ENCODE measurements at regions not wholly inside any gene's neighbourhood (a gene's known extent, or its start where the extent isn't known, plus 50 kb on each side); places are given as distances from the start of the nearest gene placed in this dataset.

- H3K9me3 ChIP-seq (ENCODE audit: control insufficient read depth in 4 of 4, insufficient read depth in 3 of 4, low read length in 3 of 4): no peaks in the 10 kb centered on the region
- ATAC-seq (ENCODE audit: insufficient read depth, low FRiP score) (no peak), DNase-seq (no peak)
- no peaks in the 10 kb centered on the region for H3K36me3 ChIP-seq (ENCODE audit: control insufficient read depth in 4 of 4, insufficient read depth in 4 of 4, low read length in 4 of 4)
- H3K27me3 ChIP-seq (ENCODE audit: control insufficient read depth in 3 of 3, insufficient read depth in 3 of 3, low read length in 2 of 3): no peaks in the 10 kb centered on the region
- H3K27ac ChIP-seq (ENCODE audit: low read depth in 1 of 2, low read length in 1 of 2): no peak overlapping the region
- peaks cover 0 to 7% (median 0%) of the 10 kb centered on the region in 5 donors for H3K4me1 ChIP-seq (ENCODE audit: control insufficient read depth in 5 of 5, insufficient read depth in 5 of 5, low read length in 5 of 5)
- no peak overlapping the region for H3K9ac ChIP-seq (ENCODE audit: insufficient read depth in 1 of 2, low read length in 2 of 2)
- WGBS, 2 donors: 73 to 79% methylated on average over 1 of the region's 1 CpG
- TF ChIP-seq, protein P1, sequence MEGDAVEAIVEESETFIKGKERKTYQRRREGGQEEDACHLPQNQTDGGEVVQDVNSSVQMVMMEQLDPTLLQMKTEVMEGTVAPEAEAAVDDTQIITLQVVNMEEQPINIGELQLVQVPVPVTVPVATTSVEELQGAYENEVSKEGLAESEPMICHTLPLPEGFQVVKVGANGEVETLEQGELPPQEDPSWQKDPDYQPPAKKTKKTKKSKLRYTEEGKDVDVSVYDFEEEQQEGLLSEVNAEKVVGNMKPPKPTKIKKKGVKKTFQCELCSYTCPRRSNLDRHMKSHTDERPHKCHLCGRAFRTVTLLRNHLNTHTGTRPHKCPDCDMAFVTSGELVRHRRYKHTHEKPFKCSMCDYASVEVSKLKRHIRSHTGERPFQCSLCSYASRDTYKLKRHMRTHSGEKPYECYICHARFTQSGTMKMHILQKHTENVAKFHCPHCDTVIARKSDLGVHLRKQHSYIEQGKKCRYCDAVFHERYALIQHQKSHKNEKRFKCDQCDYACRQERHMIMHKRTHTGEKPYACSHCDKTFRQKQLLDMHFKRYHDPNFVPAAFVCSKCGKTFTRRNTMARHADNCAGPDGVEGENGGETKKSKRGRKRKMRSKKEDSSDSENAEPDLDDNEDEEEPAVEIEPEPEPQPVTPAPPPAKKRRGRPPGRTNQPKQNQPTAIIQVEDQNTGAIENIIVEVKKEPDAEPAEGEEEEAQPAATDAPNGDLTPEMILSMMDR (IDR thresholded peaks at IDR 0.05; ENCODE audit: control extremely low read depth, extremely low read depth): no peak
- no peak overlapping the region for H3K4me3 ChIP-seq
These were observed 633.5 kb upstream of the ANKRD30A start for GRCh38 chr10:36491926-36492325.

- peaks cover 0 to 7% (median 0%) of the 10 kb centered on the region in 5 donors for H3K4me1 ChIP-seq (ENCODE audit: control insufficient read depth in 5 of 5, insufficient read depth in 5 of 5, low read length in 5 of 5)
- peak in 2 of 3 donors; percentile 27 to 39 for DNase-seq
- ATAC-seq (ENCODE audit: insufficient read depth, low FRiP score): no peak
- no peak overlapping the region for H3K4me3 ChIP-seq
- no peaks in the 10 kb centered on the region for H3K9me3 ChIP-seq (ENCODE audit: control insufficient read depth in 4 of 4, insufficient read depth in 3 of 4, low read length in 3 of 4)
- no peaks in the 10 kb centered on the region for H3K27me3 ChIP-seq (ENCODE audit: control insufficient read depth in 3 of 3, insufficient read depth in 3 of 3, low read length in 2 of 3)
- 75 to 85% methylated on average over 5 of the region's 5 CpGs for WGBS, 2 donors
- TF ChIP-seq, protein P1 (IDR thresholded peaks at IDR 0.05; ENCODE audit: control extremely low read depth, extremely low read depth): no peak
- H3K36me3 ChIP-seq (ENCODE audit: control insufficient read depth in 4 of 4, insufficient read depth in 4 of 4, low read length in 4 of 4): no peaks in the 10 kb centered on the region
- no peak overlapping the region for H3K27ac ChIP-seq (ENCODE audit: low read depth in 1 of 2, low read length in 1 of 2)
- no peak overlapping the region for H3K9ac ChIP-seq (ENCODE audit: insufficient read depth in 1 of 2, low read length in 2 of 2)
These were observed 635.7 kb upstream of the ANKRD30A start for GRCh38 chr10:36489611-36490228.

DNA sequence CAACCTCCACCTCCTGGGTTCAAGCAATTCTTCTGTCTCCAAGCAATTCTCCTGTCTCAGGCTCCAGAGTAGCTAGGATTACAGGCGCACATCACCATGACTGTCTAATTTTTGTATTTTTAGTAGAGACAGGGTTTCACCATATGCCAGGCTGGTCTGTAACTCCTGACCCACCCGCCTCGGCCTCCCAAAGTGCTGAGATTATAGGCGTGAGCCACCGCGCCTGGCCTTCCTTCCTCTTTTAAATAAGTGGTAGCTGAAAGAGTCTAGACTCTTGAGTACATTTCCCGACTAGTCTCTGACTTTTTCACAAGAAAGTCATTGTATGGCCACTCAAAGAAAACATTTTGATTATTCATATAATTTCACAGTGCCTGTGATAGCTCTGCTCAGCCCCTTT, 636.2 kb upstream of the ANKRD30A start:
- Histone ChIP-seq H3K9ac (ENCODE audit: insufficient read depth in 1 of 2, low read length in 2 of 2) (no peak overlapping the region), H3K4me1 (ENCODE audit: control insufficient read depth in 5 of 5, insufficient read depth in 5 of 5, low read length in 5 of 5) (peaks cover 0 to 5% (median 0%) of the 10 kb centered on the region in 5 donors), H3K27ac (ENCODE audit: low read depth in 1 of 2, low read length in 1 of 2) (no peak overlapping the region), H3K9me3 (ENCODE audit: control insufficient read depth in 4 of 4, insufficient read depth in 3 of 4, low read length in 3 of 4) (no peaks in the 10 kb centered on the region), H3K27me3 (ENCODE audit: control insufficient read depth in 3 of 3, insufficient read depth in 3 of 3, low read length in 2 of 3) (no peaks in the 10 kb centered on the region), H3K4me3 (no peak overlapping the region), H3K36me3 (ENCODE audit: control insufficient read depth in 4 of 4, insufficient read depth in 4 of 4, low read length in 4 of 4) (no peaks in the 10 kb centered on the region)
- TF ChIP-seq, protein P1 (IDR thresholded peaks at IDR 0.05; ENCODE audit: control extremely low read depth, extremely low read depth): no peak
- no peak for DNase-seq
- no peak for ATAC-seq (ENCODE audit: insufficient read depth, low FRiP score)
- 79 to 80% methylated on average over 7 of the region's 7 CpGs for WGBS, 2 donors

- ATAC-seq (ENCODE audit: insufficient read depth, low FRiP score) (no peak), DNase-seq (no peak)
- Histone ChIP-seq H3K27ac (ENCODE audit: low read depth in 1 of 2, low read length in 1 of 2) (no peak overlapping the region), H3K36me3 (ENCODE audit: control insufficient read depth in 4 of 4, insufficient read depth in 4 of 4, low read length in 4 of 4) (no peaks in the 10 kb centered on the region), H3K4me3 (no peak overlapping the region), H3K27me3 (ENCODE audit: control insufficient read depth in 3 of 3, insufficient read depth in 3 of 3, low read length in 2 of 3) (no peaks in the 10 kb centered on the region), H3K9me3 (ENCODE audit: control insufficient read depth in 4 of 4, insufficient read depth in 3 of 4, low read length in 3 of 4) (no peaks in the 10 kb centered on the region), H3K9ac (ENCODE audit: insufficient read depth in 1 of 2, low read length in 2 of 2) (no peak overlapping the region), H3K4me1 (ENCODE audit: control insufficient read depth in 5 of 5, insufficient read depth in 5 of 5, low read length in 5 of 5) (peaks cover 0 to 5% (median 0%) of the 10 kb centered on the region in 5 donors)
- TF ChIP-seq, protein P1 (IDR thresholded peaks at IDR 0.05; ENCODE audit: control extremely low read depth, extremely low read depth): no peak
- WGBS, 2 donors: 88 to 91% methylated on average over 4 of the region's 4 CpGs
These were observed 636.8 kb upstream of the ANKRD30A start for GRCh38 chr10:36488579-36488978.
